ENCODE measurements at regions not wholly inside any gene's neighbourhood (a gene's known extent, or its start where the extent isn't known, plus 50 kb on each side); places are given as distances from the start of the nearest gene placed in this dataset.

DNA sequence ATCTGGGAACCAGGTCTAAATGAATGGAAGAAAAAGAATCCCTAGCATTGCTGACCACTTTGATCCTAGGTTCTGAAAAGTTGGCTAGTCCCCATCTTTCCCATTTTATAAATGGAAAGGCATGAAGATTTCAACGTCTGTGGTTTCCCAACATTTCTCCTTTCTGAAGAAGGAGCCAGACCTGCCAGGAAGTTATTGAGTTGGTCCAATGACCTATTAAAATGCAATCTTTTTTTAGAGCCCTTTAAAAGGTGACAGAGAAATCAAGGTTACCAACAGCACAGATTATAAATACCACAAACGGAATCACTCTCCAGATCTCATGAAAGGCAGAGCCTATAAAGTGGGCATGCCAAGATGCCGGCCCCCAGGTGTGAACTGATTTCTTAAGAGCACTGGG, 505.6 kb upstream of the THBS1 start:
- no peaks in the 10 kb centered on the region for H3K27me3 ChIP-seq (replicated peaks in 1 of 4; ENCODE audit: control insufficient read depth in 3 of 4, extremely low read depth in 1 of 4, insufficient read depth in 3 of 4, low read length in 3 of 4)
- CTCF ChIA-PET (ENCODE audit: partially characterized antibody) = no interaction called here
- H3K4me1 ChIP-seq (replicated peaks in 1 of 4; ENCODE audit: control insufficient read depth in 3 of 4, insufficient read depth in 4 of 4, low read length in 3 of 4) = no peaks in the 10 kb centered on the region
- no peak overlapping the region for H3K4me2 ChIP-seq (ENCODE audit: insufficient read depth in 1 of 2, low read depth in 2 of 2, low read length in 2 of 2)
- DNase-seq (ENCODE audit: low read depth in 1 of 2, low spot score in 2 of 2) = no peak
- H2AK5ac ChIP-seq (ENCODE audit: low read depth, low read length) = no peak overlapping the region
- H3K9me3 ChIP-seq (ENCODE audit: insufficient read depth in 2 of 2, low read depth in 1 of 2, low read length in 1 of 2) = no peaks in the 10 kb centered on the region
- no peak for FAIRE-seq
- H3K56ac ChIP-seq (replicated peaks; ENCODE audit: insufficient read length, low read depth, low read length) = no peak overlapping the region
- H2BK5ac ChIP-seq (ENCODE audit: low read depth, low read length) = no peak overlapping the region
- H3K4ac ChIP-seq (replicated peaks; ENCODE audit: insufficient read length, low read depth, low read length) = no peak overlapping the region
- no peak overlapping the region for H2BK120ac ChIP-seq (replicated peaks; ENCODE audit: low read depth, low read length)
- no peak overlapping the region for H3K9ac ChIP-seq (replicated peaks in 1 of 4; ENCODE audit: extremely low read depth in 1 of 4, low read depth in 3 of 4, low read length in 3 of 4)
- WGBS, 2 experiments (ENCODE audit: extremely low coverage in 1 of 2, insufficient coverage in 1 of 2, insufficient read length in 1 of 2, insufficient replicate concordance in 2 of 2, low coverage in 1 of 2, low lambda C conversion rate in 2 of 2, missing lambda C conversion rate in 1 of 2) = 86% methylated on average over 3 of the region's 3 CpGs; no CpG with 5 or more reads in 1 of the 2 experiments
- no peaks in the 10 kb centered on the region for H3K23me2 ChIP-seq (ENCODE audit: low read depth, low read length)
- no peaks in the 10 kb centered on the region for H4K20me1 ChIP-seq (replicated peaks in 1 of 2; ENCODE audit: control insufficient read depth in 1 of 2, insufficient read depth in 2 of 2, low read length in 2 of 2)
- no peak for TF ChIP-seq KDM5A (IDR thresholded peaks at IDR 0.05; ENCODE audit: low read length)
- TF ChIP-seq SP2 (IDR thresholded peaks at IDR 0.05; ENCODE audit: low read length) = no peak
- TF ChIP-seq RXRA (IDR thresholded peaks at IDR 0.05; ENCODE audit: insufficient read depth, low read depth, low read length) = no peak
- TF ChIP-seq GTF2F1 (IDR thresholded peaks at IDR 0.05; ENCODE audit: borderline replicate concordance, low read depth, low read length) = no peak
- H2BK12ac ChIP-seq (ENCODE audit: low read depth, low read length) = no peak overlapping the region
- no peak overlapping the region for H4K91ac ChIP-seq (replicated peaks; ENCODE audit: insufficient read length, low read length)
- POLR2A ChIA-PET (ENCODE audit: partially characterized antibody) = no interaction called here
- H2AFZ ChIP-seq (ENCODE audit: low read length) = no peak overlapping the region
- no peak overlapping the region for H3K23ac ChIP-seq (ENCODE audit: insufficient read length)
- no peaks in the 10 kb centered on the region for H3K36me3 ChIP-seq (ENCODE audit: control insufficient read depth in 2 of 4, insufficient read depth in 4 of 4, low read length in 3 of 4)
- no peak overlapping the region for H4K8ac ChIP-seq (ENCODE audit: extremely low read depth, insufficient read depth, low read length)
- H2BK15ac ChIP-seq (ENCODE audit: low read length) = no peak overlapping the region
- no peak overlapping the region for H3K14ac ChIP-seq (ENCODE audit: insufficient read length)
- no peaks in the 10 kb centered on the region for H3K79me1 ChIP-seq (ENCODE audit: low read depth, low read length)
- no peak overlapping the region for H3K27ac ChIP-seq (ENCODE audit: low read depth, low read length)
- H3K4me3 ChIP-seq (ENCODE audit: extremely low read depth in 1 of 4, insufficient read depth in 2 of 4, low read depth in 3 of 4, low read length in 4 of 4) = no peak overlapping the region
- H3K18ac ChIP-seq (ENCODE audit: extremely low read depth, low read length) = no peak overlapping the region
- H3K79me2 ChIP-seq (ENCODE audit: control insufficient read depth in 1 of 2, insufficient read depth in 2 of 2, low read length in 2 of 2) = no peaks in the 10 kb centered on the region
- H2BK20ac ChIP-seq (ENCODE audit: low read length) = no peak overlapping the region
- H4K5ac ChIP-seq (ENCODE audit: insufficient read length, low read depth, low read length) = no peak overlapping the region
